Natural killer cell (primary cell): ENCODE measurements at regions not wholly inside any gene's neighbourhood (a gene's known extent, or its start where the extent isn't known, plus 50 kb on each side); places are given as distances from the start of the nearest gene placed in this dataset.
A peak's percentile ranks its signal among the peaks of the same experiment; 100 is the strongest.
"Not testable (repeated sequence)": the region's sequence is repeated elsewhere in the genome, so short reads cannot be mapped to it uniquely, and the experiment has no call there.

Source experiments
- ATAC-seq, 3 donors: fragments of 150-1000 bp in 2 of 3; fragments of 200-7000 bp in 1 of 3; cut with Tn5 transposase; 1 replicate in 1 of 3; 2 replicates in 2 of 3; pipeline ENCODE4 v1.10.0; 2021; ENCODE audit warnings: mild to moderate bottlenecking in 2 of 3, moderate library complexity in 2 of 3
- DNase-seq, 2 donors: peaks; one replicate each; pipeline versions ENCODE4 v3.0.0 to v3.0.0-alpha.2; 2013 to 2021; ENCODE audit warnings: mixed read lengths in 1 of 2
- H3K27ac ChIP-seq: one replicate; pipeline ENCODE4 v1.5.1; 2013; ENCODE audit warnings: mild to moderate bottlenecking, low read length
- H3K27me3 ChIP-seq: one replicate; pipeline ENCODE4 v1.6.1; 2013; ENCODE audit warnings: low read length; ENCODE audit not compliant: control insufficient read depth, insufficient read depth
- H3K36me3 ChIP-seq: one replicate; pipeline ENCODE4 v1.6.1; 2013; ENCODE audit warnings: low read length; ENCODE audit not compliant: control insufficient read depth, insufficient read depth
- H3K4me1 ChIP-seq: one replicate; pipeline ENCODE4 v1.6.1; 2013; ENCODE audit warnings: low read length; ENCODE audit not compliant: control insufficient read depth, insufficient read depth
- H3K4me3 ChIP-seq: one replicate; pipeline ENCODE4 v1.5.1; 2013; ENCODE audit warnings: low read length
- H3K9me3 ChIP-seq: one replicate; pipeline ENCODE4 v1.6.1; 2013; ENCODE audit warnings: low read length; ENCODE audit not compliant: control insufficient read depth, insufficient read depth
- H3K27ac Mint-ChIP-seq, 2 donors: one replicate each; pipeline ENCODE4 v1.8.0; 2022; ENCODE audit warnings: mild to moderate bottlenecking in 2 of 2, mixed read lengths in 2 of 2, moderate library complexity in 1 of 2
- H3K27me3 Mint-ChIP-seq, 2 donors: one replicate each; pipeline ENCODE4 v1.8.0; 2022; ENCODE audit warnings: low read depth in 2 of 2, mixed read lengths in 2 of 2
- H3K36me3 Mint-ChIP-seq: one replicate; pipeline ENCODE4 v1.8.0; 2022; ENCODE audit warnings: mixed read lengths
- H3K4me1 Mint-ChIP-seq, 2 donors: one replicate each; pipeline ENCODE4 v1.8.0; 2022; ENCODE audit warnings: mixed read lengths in 2 of 2
- H3K4me3 Mint-ChIP-seq: one replicate; pipeline ENCODE4 v1.8.0; 2022; ENCODE audit warnings: mild to moderate bottlenecking, moderate library complexity, mixed read lengths
- H3K9me3 Mint-ChIP-seq, 2 donors: one replicate each; pipeline ENCODE4 v1.8.0; 2022; ENCODE audit warnings: mixed read lengths in 2 of 2
- CTCF ChIP-seq: fragments of 200-600 bp; IDR thresholded peaks from one replicate; pipeline ENCODE4 v1.8.0; 2022; ENCODE audit warnings: antibody characterized with exemption
- WGBS: methylation state at CpG from one replicate; pipeline ENCODE4 v1.1.7; 2013; ENCODE audit warnings: missing lambda C conversion rate; ENCODE audit not compliant: insufficient coverage; 5-methylcytosine and 5-hydroxymethylcytosine counted together
- intact Hi-C: fragments of 100-400 bp; cut with micrococcal nuclease; formaldehyde crosslinking; loops from one replicate; pipeline ENCODE4 v1.14.2; 2022

DNA sequence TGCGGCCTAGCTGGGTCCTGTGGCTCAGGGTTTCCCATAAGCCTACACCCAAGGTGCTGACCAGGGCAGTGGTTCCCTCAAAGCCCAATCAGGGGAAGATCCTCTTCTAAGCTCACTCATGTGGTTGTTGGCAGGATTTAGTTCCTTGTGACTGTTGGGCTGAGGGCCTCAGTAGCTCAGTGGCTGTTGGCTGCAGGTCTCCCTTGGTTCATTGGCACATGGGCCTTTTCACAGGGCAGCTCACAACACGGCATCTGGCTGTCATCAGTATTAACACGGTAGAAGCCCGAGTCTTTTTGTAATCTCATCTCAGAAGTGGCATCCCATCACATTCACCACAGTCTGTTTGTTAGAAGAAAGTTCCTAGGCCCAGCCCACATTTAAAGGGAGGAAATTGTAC is 188.2 kb upstream of the HMCN1 start:
- intact Hi-C loops: no loop called here
- H3K36me3 Mint-ChIP-seq: no peaks in the 10 kb centered on the region

GRCh38 chr1:185541871-185542301 is 192.3 kb upstream of the HMCN1 start:
- TF ChIP-seq CTCF: no peak
- DNase-seq (no peak), ATAC-seq (no peak)
- Mint-ChIP-seq H3K9me3 (no peaks in the 10 kb centered on the region), H3K36me3 (no peaks in the 10 kb centered on the region), H3K27ac (no peak overlapping the region), H3K4me3 (no peak overlapping the region), H3K4me1 (peaks cover 24 to 27% of the 10 kb centered on the region in 2 donors), H3K27me3 (peaks cover under 1 to 2% of the 10 kb centered on the region in 2 donors)
- H3K9me3 ChIP-seq: peaks cover 3% of the 10 kb centered on the region
- H3K4me3 ChIP-seq: no peak overlapping the region
- peaks cover 4% of the 10 kb centered on the region for H3K4me1 ChIP-seq
- H3K36me3 ChIP-seq: no peaks in the 10 kb centered on the region
- WGBS: no CpG with 5 or more reads among the region's 1 CpG
- intact Hi-C loops: no loop called here
- H3K27me3 ChIP-seq: no peaks in the 10 kb centered on the region
- no peak overlapping the region for H3K27ac ChIP-seq

More for the DNA sequence above, 188.2 kb upstream of the HMCN1 start:
- Histone ChIP-seq H3K4me3 (no peak overlapping the region), H3K9me3 (no peaks in the 10 kb centered on the region), H3K27ac (no peak overlapping the region), H3K4me1 (peaks cover 4% of the 10 kb centered on the region), H3K36me3 (no peaks in the 10 kb centered on the region), H3K27me3 (no peaks in the 10 kb centered on the region)
- H3K4me1 Mint-ChIP-seq: peaks cover 9 to 19% of the 10 kb centered on the region in 2 donors
- WGBS: 71% methylated on average over 4 of the region's 4 CpGs
- H3K27ac Mint-ChIP-seq: peak overlapping the region in 1 of 2 donors; percentile 63
- no peak for TF ChIP-seq CTCF
- H3K9me3 Mint-ChIP-seq: no peaks in the 10 kb centered on the region
- H3K27me3 Mint-ChIP-seq: no peaks in the 10 kb centered on the region
- DNase-seq (no peak), ATAC-seq (peak in 2 of 3 donors; percentile 39 to 69)
- H3K4me3 Mint-ChIP-seq: peak overlapping the region; percentile 6

DNA sequence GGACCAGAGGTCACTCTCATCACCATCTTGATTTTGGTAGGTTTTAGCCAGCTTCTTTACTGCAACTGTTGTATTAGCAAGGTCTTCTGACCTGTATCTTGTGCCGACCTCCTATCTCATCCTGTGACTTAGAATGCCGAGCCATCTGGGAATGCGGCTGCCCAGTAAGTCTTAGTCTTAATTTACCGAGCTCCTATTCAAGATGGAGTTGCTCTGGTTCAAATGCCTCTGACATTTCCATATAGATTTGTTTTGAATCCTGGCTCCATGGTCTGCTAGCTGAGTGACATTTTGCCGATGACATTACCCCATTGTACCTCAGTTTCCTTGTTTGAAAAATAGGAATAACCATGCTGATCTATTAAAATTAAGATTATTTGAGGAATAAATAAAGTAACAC is 193.9 kb upstream of the HMCN1 start:
- H3K27ac ChIP-seq: no peak overlapping the region
- no peaks in the 10 kb centered on the region for H3K4me1 ChIP-seq
- no peak for TF ChIP-seq CTCF
- Mint-ChIP-seq H3K27me3 (peaks cover 4 to 6% of the 10 kb centered on the region in 2 donors), H3K9me3 (no peaks in the 10 kb centered on the region), H3K4me3 (no peak overlapping the region), H3K36me3 (no peaks in the 10 kb centered on the region), H3K27ac (no peak overlapping the region), H3K4me1 (peaks cover 13 to 18% of the 10 kb centered on the region in 2 donors)
- H3K9me3 ChIP-seq: peaks cover 3% of the 10 kb centered on the region
- DNase-seq (no peak), ATAC-seq (no peak)
- no peaks in the 10 kb centered on the region for H3K27me3 ChIP-seq
- H3K36me3 ChIP-seq: no peaks in the 10 kb centered on the region
- 98% methylated on average over 4 of the region's 5 CpGs for WGBS
- intact Hi-C loops: no loop called here
- H3K4me3 ChIP-seq: no peak overlapping the region

- peaks cover 3% of the 10 kb centered on the region for H3K9me3 ChIP-seq
- H3K9me3 Mint-ChIP-seq: no peaks in the 10 kb centered on the region
- H3K36me3 ChIP-seq: no peaks in the 10 kb centered on the region
- H3K27me3 ChIP-seq: no peaks in the 10 kb centered on the region
- no peak overlapping the region for H3K4me3 ChIP-seq
- peaks cover 13 to 18% of the 10 kb centered on the region in 2 donors for H3K4me1 Mint-ChIP-seq
- DNase-seq: no peak
- H3K27ac Mint-ChIP-seq: no peak overlapping the region
- no peaks in the 10 kb centered on the region for H3K4me1 ChIP-seq
- H3K36me3 Mint-ChIP-seq: no peaks in the 10 kb centered on the region
- 74% methylated on average over 10 of the region's 10 CpGs for WGBS
- TF ChIP-seq CTCF: no peak
- H3K27me3 Mint-ChIP-seq: peaks cover 4 to 6% of the 10 kb centered on the region in 2 donors
- no peak overlapping the region for H3K27ac ChIP-seq
- peak in 2 of 3 donors; percentile 45 to 65 for ATAC-seq
- intact Hi-C loops: no loop called here
- H3K4me3 Mint-ChIP-seq: no peak overlapping the region
These were observed 194.8 kb upstream of the HMCN1 start for GRCh38 chr1:185539277-185539943.

- H3K27ac Mint-ChIP-seq, H3K27ac ChIP-seq, H3K36me3 ChIP-seq, DNase-seq, intact Hi-C loops, H3K4me3 Mint-ChIP-seq, H3K27me3 ChIP-seq, H3K36me3 Mint-ChIP-seq, H3K4me3 ChIP-seq, H3K4me1 ChIP-seq, ATAC-seq, H3K9me3 Mint-ChIP-seq, H3K9me3 ChIP-seq, H3K27me3 Mint-ChIP-seq: not testable (repeated sequence)
- H3K4me1 Mint-ChIP-seq: peaks cover 13 to 18% of the 10 kb centered on the region in 2 donors
- 93% methylated on average over 11 of the region's 16 CpGs for WGBS
These were observed 195.8 kb upstream of the HMCN1 start for GRCh38 chr1:185538309-185538898.
